ENCODE measurements at regions not wholly inside any gene's neighbourhood (a gene's known extent, or its start where the extent isn't known, plus 50 kb on each side); places are given as distances from the start of the nearest gene placed in this dataset.

- TF ChIP-seq CTCF (IDR thresholded peaks at IDR 0.05; ENCODE audit: low read depth, low read length), result no peak
- no peak for TF ChIP-seq POLR2A (IDR thresholded peaks at IDR 0.05; ENCODE audit: extremely low read depth, insufficient read length)
- no peak for TF ChIP-seq MAX (IDR thresholded peaks at IDR 0.05; ENCODE audit: low read depth, low read length)
Observed at GRCh38 chr9:90078988-90079421, 474.2 kb downstream of the GADD45G start.
